GM19455 (cell line): ENCODE measurements at regions not wholly inside any gene's neighbourhood (a gene's known extent, or its start where the extent isn't known, plus 50 kb on each side); places are given as distances from the start of the nearest gene placed in this dataset.

ENCODE experiments used
- ATAC-seq: cut with Tn5 transposase; IDR thresholded peaks from one replicate; pipeline ENCODE4 v1.9.1; 2021; ENCODE audit not compliant: unreplicated experiment

- no peak for ATAC-seq
Observed at GRCh38 chr7:31398815-31399214, 58.3 kb upstream of the NEUROD6 start.

GRCh38 chr7:31407178-31407676 lies 66.7 kb upstream of the NEUROD6 start:
- ATAC-seq, result no peak

GRCh38 chr7:31408140-31408729 lies 67.7 kb upstream of the NEUROD6 start:
- ATAC-seq, result no peak

GRCh38 chr7:31410265-31410664 lies 69.7 kb upstream of the NEUROD6 start:
- no peak for ATAC-seq

GRCh38 chr7:31411416-31411815 lies 70.9 kb upstream of the NEUROD6 start:
- no peak for ATAC-seq

- ATAC-seq, result no peak
Observed at GRCh38 chr7:31413766-31414165, 73.2 kb upstream of the NEUROD6 start.

GRCh38 chr7:31416381-31416870 lies 75.9 kb upstream of the NEUROD6 start:
- ATAC-seq, result no peak

- no peak for ATAC-seq
Observed at GRCh38 chr7:31418928-31419327, 78.4 kb upstream of the NEUROD6 start.

GRCh38 chr7:31419505-31420055 lies 79.1 kb upstream of the NEUROD6 start:
- ATAC-seq, result no peak

- no peak for ATAC-seq
Observed at GRCh38 chr7:31420948-31421347, 80.4 kb upstream of the NEUROD6 start.

- ATAC-seq, result no peak
Observed at GRCh38 chr7:31421607-31422006, 81.1 kb upstream of the NEUROD6 start.

- ATAC-seq, result no peak
Observed at GRCh38 chr7:31423994-31424393, 83.5 kb upstream of the NEUROD6 start.

GRCh38 chr7:31432176-31432575 lies 81.7 kb upstream of the ITPRID1 start:
- no peak for ATAC-seq

GRCh38 chr7:31432836-31433340 lies 81.0 kb upstream of the ITPRID1 start:
- ATAC-seq, result no peak

- ATAC-seq, result no peak
Observed at GRCh38 chr7:31437250-31437865, 76.5 kb upstream of the ITPRID1 start.

- no peak for ATAC-seq
Observed at GRCh38 chr7:31439165-31439564, 74.7 kb upstream of the ITPRID1 start.

- ATAC-seq, result no peak
Observed at GRCh38 chr7:31440511-31440910, 73.4 kb upstream of the ITPRID1 start.

- ATAC-seq, result no peak
Observed at GRCh38 chr7:31442626-31443025, 71.3 kb upstream of the ITPRID1 start.

- ATAC-seq, result peak; percentile 82
Observed at GRCh38 chr7:31443457-31443856, 70.4 kb upstream of the ITPRID1 start.

- ATAC-seq, result no peak
Observed at GRCh38 chr7:31444196-31444595, 69.7 kb upstream of the ITPRID1 start.

- no peak for ATAC-seq
Observed at GRCh38 chr7:31445686-31446355, 68.1 kb upstream of the ITPRID1 start.

GRCh38 chr7:31448649-31449048 lies 65.2 kb upstream of the ITPRID1 start:
- ATAC-seq, result no peak
